Smooth muscle cell (in vitro differentiated cells): ENCODE measurements at regions not wholly inside any gene's neighbourhood (a gene's known extent, or its start where the extent isn't known, plus 50 kb on each side); places are given as distances from the start of the nearest gene placed in this dataset.

Experiments
- DNase-seq: peaks from one replicate; lab custom pipeline; 2025; ENCODE audit not compliant: unreplicated experiment; lab: John Stamatoyannopoulos, UW
- H2AFZ ChIP-seq: fragments of 200-600 bp; sonication (generic); 2 replicates; pipeline ENCODE4 v1.6.0; 2016; ENCODE audit warnings: antibody characterized with exemption, low read depth, mild to moderate bottlenecking
- H3F3A ChIP-seq: fragments of 200-600 bp; sonication (generic); 2 replicates; pipeline ENCODE4 v1.6.0; 2017; ENCODE audit warnings: antibody characterized with exemption, low read depth
- H3K27ac ChIP-seq: fragments of 200-600 bp; sonication (generic); 2 replicates; pipeline ENCODE4 v1.5.1; 2016; ENCODE audit warnings: low read depth, mild to moderate bottlenecking
- H3K27me3 ChIP-seq: fragments of 200-600 bp; sonication (generic); 2 replicates; pipeline ENCODE4 v1.6.1; 2016; ENCODE audit warnings: low read depth, mild to moderate bottlenecking
- H3K36me3 ChIP-seq: fragments of 200-600 bp; sonication (generic); 2 replicates; pipeline ENCODE4 v1.5.1; 2016; ENCODE audit warnings: low read depth
- H3K4me1 ChIP-seq: fragments of 200-600 bp; sonication (generic); 2 replicates; pipeline ENCODE4 v1.5.1; 2016; ENCODE audit warnings: low read depth
- H3K4me2 ChIP-seq: fragments of 200-600 bp; sonication (generic); 2 replicates; pipeline ENCODE4 v1.6.0; 2016; ENCODE audit warnings: mild to moderate bottlenecking
- H3K4me3 ChIP-seq: fragments of 200-600 bp; sonication (generic); 2 replicates; pipeline ENCODE4 v1.5.1; 2016; ENCODE audit warnings: mild to moderate bottlenecking
- H3K79me2 ChIP-seq: fragments of 200-600 bp; sonication (generic); 2 replicates; pipeline ENCODE4 v1.6.0; 2016; ENCODE audit warnings: low read depth, mild to moderate bottlenecking
- H3K9ac ChIP-seq: fragments of 200-600 bp; sonication (generic); 2 replicates; pipeline ENCODE4 v1.6.0; 2016; ENCODE audit warnings: low read depth
- H3K9me3 ChIP-seq: fragments of 200-600 bp; sonication (generic); replicated peaks from 2 replicates; pipeline ENCODE4 v1.5.1; 2016; ENCODE audit warnings: low read depth
- H4K20me1 ChIP-seq: fragments of 200-600 bp; sonication (generic); 2 replicates; pipeline ENCODE4 v1.6.0; 2016; ENCODE audit warnings: low read depth
- CTCF ChIP-seq: fragments of 200-600 bp; sonication (generic); IDR thresholded peaks from 2 replicates; pipeline ENCODE4 v1.5.1; 2017; ENCODE audit warnings: borderline replicate concordance, mild to moderate bottlenecking, antibody characterized with exemption; ENCODE audit not compliant: insufficient read depth, poor library complexity, severe bottlenecking
- WGBS: methylation state at CpG from one replicate; pipeline ENCODE4 v1.1.7; 2016; ENCODE audit warnings: low lambda C conversion rate; 5-methylcytosine and 5-hydroxymethylcytosine counted together

- no peak for DNase-seq
- no peak overlapping the region for H3K4me2 ChIP-seq
- TF ChIP-seq CTCF: no peak
- no peaks in the 10 kb centered on the region for H3K79me2 ChIP-seq
- no peaks in the 10 kb centered on the region for H3F3A ChIP-seq
- H3K4me1 ChIP-seq: no peaks in the 10 kb centered on the region
- H3K9me3 ChIP-seq: peaks cover 4% of the 10 kb centered on the region
- no peaks in the 10 kb centered on the region for H3K27me3 ChIP-seq
- H3K4me3 ChIP-seq: no peak overlapping the region
- 89% methylated on average over 2 of the region's 2 CpGs for WGBS
- no peak overlapping the region for H3K9ac ChIP-seq
- no peaks in the 10 kb centered on the region for H3K36me3 ChIP-seq
- no peak overlapping the region for H3K27ac ChIP-seq
- H4K20me1 ChIP-seq: no peaks in the 10 kb centered on the region
- H2AFZ ChIP-seq: no peak overlapping the region
Observed at GRCh38 chr20:7493311-7493710, 446.9 kb downstream of the HAO1 start.

- Histone ChIP-seq H2AFZ (no peak overlapping the region), H3K4me3 (no peak overlapping the region), H3K9me3 (peaks cover 4% of the 10 kb centered on the region), H3K27ac (no peak overlapping the region), H3F3A (no peaks in the 10 kb centered on the region), H3K4me2 (no peak overlapping the region), H3K36me3 (no peaks in the 10 kb centered on the region), H3K79me2 (no peaks in the 10 kb centered on the region), H3K27me3 (no peaks in the 10 kb centered on the region), H3K9ac (no peak overlapping the region), H3K4me1 (no peaks in the 10 kb centered on the region), H4K20me1 (no peaks in the 10 kb centered on the region)
- DNase-seq: no peak
- TF ChIP-seq CTCF: no peak
- 58% methylated on average over 4 of the region's 4 CpGs for WGBS
Observed at GRCh38 chr20:7496394-7496991, 443.8 kb downstream of the HAO1 start.

GRCh38 chr20:7497985-7498384, 442.3 kb downstream of the HAO1 start:
- no peak overlapping the region for H3K4me3 ChIP-seq
- no peaks in the 10 kb centered on the region for H4K20me1 ChIP-seq
- H3K9ac ChIP-seq: no peak overlapping the region
- peak overlapping the region; percentile 24 for H3K27ac ChIP-seq
- no peaks in the 10 kb centered on the region for H3K27me3 ChIP-seq
- no peak overlapping the region for H2AFZ ChIP-seq
- DNase-seq: no peak
- H3K4me2 ChIP-seq: no peak overlapping the region
- no peaks in the 10 kb centered on the region for H3F3A ChIP-seq
- 63% methylated on average over 1 of the region's 1 CpG for WGBS
- H3K79me2 ChIP-seq: no peaks in the 10 kb centered on the region
- peaks cover 4% of the 10 kb centered on the region for H3K9me3 ChIP-seq
- H3K4me1 ChIP-seq: no peaks in the 10 kb centered on the region
- no peaks in the 10 kb centered on the region for H3K36me3 ChIP-seq
- TF ChIP-seq CTCF: no peak

- H3K27ac ChIP-seq: no peak overlapping the region
- no peak overlapping the region for H3K4me3 ChIP-seq
- H3K27me3 ChIP-seq: no peaks in the 10 kb centered on the region
- H4K20me1 ChIP-seq: no peaks in the 10 kb centered on the region
- no peak for DNase-seq
- peaks cover 4% of the 10 kb centered on the region for H3K9me3 ChIP-seq
- TF ChIP-seq CTCF: no peak
- no peak overlapping the region for H3K4me2 ChIP-seq
- H3K36me3 ChIP-seq: no peaks in the 10 kb centered on the region
- H3K4me1 ChIP-seq: no peaks in the 10 kb centered on the region
- no peaks in the 10 kb centered on the region for H3F3A ChIP-seq
- no peaks in the 10 kb centered on the region for H3K79me2 ChIP-seq
- H3K9ac ChIP-seq: no peak overlapping the region
- no peak overlapping the region for H2AFZ ChIP-seq
Observed at GRCh38 chr20:7499201-7499600, 441.1 kb downstream of the HAO1 start.
